HG03039 (cell line): ENCODE measurements at regions not wholly inside any gene's neighbourhood (a gene's known extent, or its start where the extent isn't known, plus 50 kb on each side); places are given as distances from the start of the nearest gene placed in this dataset.
"Not testable (repeated sequence)": the region's sequence is repeated elsewhere in the genome, so short reads cannot be mapped to it uniquely, and the experiment has no call there.

ENCODE experiments used
- ATAC-seq: cut with Tn5 transposase; IDR thresholded peaks from one replicate; pipeline ENCODE4 v1.9.1; 2021; ENCODE audit warnings: mild to moderate bottlenecking, moderate library complexity; ENCODE audit not compliant: unreplicated experiment

GRCh38 chr2:17373041-17373440 is 145.2 kb downstream of the RAD51AP2 start:
- ATAC-seq, result no peak

GRCh38 chr2:17363846-17364245 is 154.4 kb downstream of the RAD51AP2 start:
- no peak for ATAC-seq

GRCh38 chr2:17362956-17363355 is 155.3 kb downstream of the RAD51AP2 start:
- ATAC-seq, result no peak

- ATAC-seq, result peak; percentile 90
These were observed 162.5 kb downstream of the RAD51AP2 start for GRCh38 chr2:17355608-17356329.

- no peak for ATAC-seq
These were observed 165.0 kb downstream of the RAD51AP2 start for GRCh38 chr2:17353263-17353662.

- not testable (repeated sequence) for ATAC-seq
These were observed 175.5 kb downstream of the RAD51AP2 start for GRCh38 chr2:17342692-17343091.

- ATAC-seq, result no peak
These were observed 180.7 kb downstream of the RAD51AP2 start for GRCh38 chr2:17337507-17337906.

GRCh38 chr2:17336458-17336857 is 181.8 kb downstream of the RAD51AP2 start:
- ATAC-seq, result no peak

- ATAC-seq, result no peak
These were observed 183.9 kb downstream of the RAD51AP2 start for GRCh38 chr2:17334300-17334699.

GRCh38 chr2:17331636-17332035 is 186.6 kb downstream of the RAD51AP2 start:
- no peak for ATAC-seq

- ATAC-seq, result no peak
These were observed 190.1 kb downstream of the RAD51AP2 start for GRCh38 chr2:17328161-17328560.

- no peak for ATAC-seq
These were observed 190.6 kb downstream of the RAD51AP2 start for GRCh38 chr2:17327649-17328048.

- ATAC-seq, result no peak
These were observed 191.5 kb downstream of the RAD51AP2 start for GRCh38 chr2:17326717-17327116.

GRCh38 chr2:17323697-17324096 is 194.5 kb downstream of the RAD51AP2 start:
- no peak for ATAC-seq

GRCh38 chr2:17322461-17322860 is 195.8 kb downstream of the RAD51AP2 start:
- ATAC-seq, result no peak

- no peak for ATAC-seq
These were observed 199.2 kb downstream of the RAD51AP2 start for GRCh38 chr2:17319090-17319489.

- ATAC-seq, result no peak
These were observed 200.2 kb downstream of the RAD51AP2 start for GRCh38 chr2:17318013-17318412.

- ATAC-seq, result no peak
These were observed 200.7 kb downstream of the RAD51AP2 start for GRCh38 chr2:17317439-17317976.

GRCh38 chr2:17313261-17313660 is 205.0 kb downstream of the RAD51AP2 start:
- no peak for ATAC-seq

- ATAC-seq, result no peak
These were observed 206.3 kb downstream of the RAD51AP2 start for GRCh38 chr2:17311771-17312511.

GRCh38 chr2:17311106-17311619 is 207.1 kb downstream of the RAD51AP2 start:
- no peak for ATAC-seq
